H9 (cell line): ENCODE measurements at regions not wholly inside any gene's neighbourhood (a gene's known extent, or its start where the extent isn't known, plus 50 kb on each side); places are given as distances from the start of the nearest gene placed in this dataset.
"Not testable (repeated sequence)": the region's sequence is repeated elsewhere in the genome, so short reads cannot be mapped to it uniquely, and the experiment has no call there.

ENCODE experiments used
- DNase-seq: peaks from one replicate; pipeline ENCODE4 v3.0.0-alpha.2; 2017
- H2AFZ ChIP-seq: one replicate; pipeline ENCODE4 v1.6.1; 2013; ENCODE audit warnings: mild to moderate bottlenecking, low read length, control low read depth, moderate library complexity
- H2AK5ac ChIP-seq: 2 replicates; pipeline ENCODE4 v1.6.1; 2013; ENCODE audit warnings: low read length, control low read depth, mixed read lengths; ENCODE audit not compliant: insufficient read length
- H2BK120ac ChIP-seq: one replicate; pipeline ENCODE4 v1.6.1; 2013; ENCODE audit warnings: low read depth, mild to moderate bottlenecking, low read length, control low read depth, inconsistent platforms; ENCODE audit not compliant: poor library complexity, severe bottlenecking
- H2BK12ac ChIP-seq: 2 replicates; pipeline ENCODE4 v1.6.1; 2013; ENCODE audit warnings: low read length, control low read depth, mixed read lengths, low read depth; ENCODE audit not compliant: insufficient read length
- H2BK15ac ChIP-seq: 2 replicates; pipeline ENCODE4 v1.6.1; 2013; ENCODE audit warnings: low read depth, low read length, control low read depth
- H2BK20ac ChIP-seq: one replicate; pipeline ENCODE4 v1.6.1; 2013; ENCODE audit warnings: low read depth, mild to moderate bottlenecking, low read length, control low read depth, inconsistent platforms; ENCODE audit not compliant: poor library complexity, severe bottlenecking
- H2BK5ac ChIP-seq: 2 replicates; pipeline ENCODE4 v1.6.1; 2013; ENCODE audit warnings: low read length, control low read depth, mixed read lengths; ENCODE audit not compliant: insufficient read length
- H3K14ac ChIP-seq: 2 replicates; pipeline ENCODE4 v1.6.1; 2013; ENCODE audit warnings: low read length, control low read depth; ENCODE audit not compliant: insufficient read depth
- H3K18ac ChIP-seq: 2 replicates; pipeline ENCODE4 v1.6.1; 2013; ENCODE audit warnings: low read depth, mild to moderate bottlenecking, mixed read lengths, low read length, control low read depth; ENCODE audit not compliant: insufficient read length
- H3K23ac ChIP-seq: 2 replicates; pipeline ENCODE4 v1.6.1; 2013; ENCODE audit warnings: low read length, control low read depth, mixed read lengths, low read depth; ENCODE audit not compliant: insufficient read length
- H3K23me2 ChIP-seq: 2 replicates; pipeline ENCODE4 v1.6.1; 2013; ENCODE audit warnings: low read depth, mild to moderate bottlenecking, mixed read lengths, low read length, control low read depth; ENCODE audit not compliant: insufficient read length, poor library complexity, severe bottlenecking
- H3K27ac ChIP-seq: 2 replicates; pipeline ENCODE4 v1.5.1; 2013; ENCODE audit warnings: low read length, control low read depth, mixed read lengths, low read depth; ENCODE audit not compliant: insufficient read length
- H3K27me3 ChIP-seq: 2 replicates; pipeline ENCODE4 v1.6.1; 2013; ENCODE audit warnings: low read length, control low read depth, inconsistent platforms; ENCODE audit not compliant: insufficient read depth
- H3K4ac ChIP-seq: 2 replicates; pipeline ENCODE4 v1.6.1; 2013; ENCODE audit warnings: low read depth, mild to moderate bottlenecking, control low read depth, inconsistent platforms, low read length, moderate library complexity
- H3K4me1 ChIP-seq: 2 replicates; pipeline ENCODE4 v1.6.1; 2013; ENCODE audit warnings: low read length, control low read depth, inconsistent platforms; ENCODE audit not compliant: insufficient read depth
- H3K4me2 ChIP-seq: 2 replicates; pipeline ENCODE4 v1.6.1; 2013; ENCODE audit warnings: low read length, control low read depth, mixed read lengths; ENCODE audit not compliant: insufficient read length, insufficient read depth
- H3K56ac ChIP-seq: 2 replicates; pipeline ENCODE4 v1.6.1; 2013; ENCODE audit warnings: low read depth, mild to moderate bottlenecking, mixed read lengths, low read length, control low read depth; ENCODE audit not compliant: insufficient read length
- H3K79me1 ChIP-seq: 2 replicates; pipeline ENCODE4 v1.6.1; 2013; ENCODE audit warnings: low read depth, mild to moderate bottlenecking, moderate library complexity, low read length, control low read depth, inconsistent platforms; ENCODE audit not compliant: insufficient read depth, poor library complexity, severe bottlenecking
- H3K79me2 ChIP-seq: 2 replicates; pipeline ENCODE4 v1.6.1; 2013; ENCODE audit warnings: low read length, control low read depth, inconsistent platforms; ENCODE audit not compliant: insufficient read depth
- H3K9ac ChIP-seq: 2 replicates; pipeline ENCODE4 v1.6.1; 2013; ENCODE audit warnings: low read length, control low read depth, mixed read lengths; ENCODE audit not compliant: insufficient read length; ENCODE audit errors: extremely low read depth
- H3K9me3 ChIP-seq: one replicate; pipeline ENCODE4 v1.6.1; 2013; ENCODE audit warnings: low read depth, low read length, inconsistent platforms; ENCODE audit not compliant: control insufficient read depth
- H3T11ph ChIP-seq: one replicate; pipeline ENCODE4 v1.6.1; 2013; ENCODE audit warnings: mild to moderate bottlenecking, low read length, control low read depth, inconsistent platforms
- H4K20me1 ChIP-seq: one replicate; pipeline ENCODE4 v1.6.1; 2013; ENCODE audit not compliant: control insufficient read depth, insufficient read length, insufficient read depth
- H4K5ac ChIP-seq: 2 replicates; pipeline ENCODE4 v1.6.1; 2013; ENCODE audit warnings: low read depth, mild to moderate bottlenecking, mixed read lengths, low read length, control low read depth; ENCODE audit not compliant: insufficient read length
- H4K8ac ChIP-seq: replicated peaks from 2 replicates; pipeline ENCODE4 v1.6.1; 2013; ENCODE audit warnings: low read length, control low read depth, mixed read lengths, low read depth; ENCODE audit not compliant: insufficient read length
- H4K91ac ChIP-seq: 2 replicates; pipeline ENCODE4 v1.6.1; 2013; ENCODE audit warnings: low read depth, mild to moderate bottlenecking, moderate library complexity, mixed read lengths, low read length, control low read depth; ENCODE audit not compliant: insufficient read length
- H3K27ac Mint-ChIP-seq, 3 experiments: 2 replicates in 2 of 3; 3 replicates in 1 of 3; pipeline ENCODE4 v1.8.0; 2020 to 2021; ENCODE audit warnings: mixed read lengths in 3 of 3, mild to moderate bottlenecking in 1 of 3, moderate library complexity in 1 of 3
- H3K27me3 Mint-ChIP-seq: 2 replicates; pipeline ENCODE4 v1.8.0; 2021; ENCODE audit warnings: low read depth, mild to moderate bottlenecking, moderate library complexity, mixed read lengths
- H3K36me3 Mint-ChIP-seq, 3 experiments: 2 replicates in 2 of 3; 3 replicates in 1 of 3; pipeline ENCODE4 v1.8.0; 2020 to 2021; ENCODE audit warnings: low read depth in 3 of 3, mixed read lengths in 3 of 3; ENCODE audit not compliant: insufficient read depth in 1 of 3
- H3K4me1 Mint-ChIP-seq, 2 experiments: 2 replicates each; pipeline ENCODE4 v1.8.0; 2020; ENCODE audit warnings: mixed read lengths in 2 of 2
- H3K4me3 Mint-ChIP-seq, 2 experiments: 2 replicates in 1 of 2; 3 replicates in 1 of 2; pipeline ENCODE4 v1.8.0; 2020 to 2021; ENCODE audit warnings: mild to moderate bottlenecking in 2 of 2, mixed read lengths in 2 of 2, moderate library complexity in 1 of 2
- H3K9me3 Mint-ChIP-seq, 2 experiments: 2 replicates in 1 of 2; 3 replicates in 1 of 2; pipeline ENCODE4 v1.8.0; 2020; ENCODE audit warnings: mild to moderate bottlenecking in 2 of 2, mixed read lengths in 2 of 2, moderate library complexity in 1 of 2
- WGBS: extraction: QIAGEN DNeasy Blood & Tissue Kit; methylation state at CpG from one replicate; pipeline ENCODE4 v1.1.7; 2013; ENCODE audit warnings: missing lambda C conversion rate, low lambda C conversion rate, mixed read lengths; ENCODE audit not compliant: insufficient read length; ENCODE audit errors: extremely low coverage; 5-methylcytosine and 5-hydroxymethylcytosine counted together

GRCh38 chr1:243061965-243062364, 193.1 kb downstream of the CEP170 start:
- not testable (repeated sequence) for H3K4me2 ChIP-seq, H3K79me2 ChIP-seq, H3K23me2 ChIP-seq, H3K4ac ChIP-seq, H2AFZ ChIP-seq, H4K8ac ChIP-seq, H3K18ac ChIP-seq, H3K9me3 ChIP-seq, H2AK5ac ChIP-seq, DNase-seq, H4K20me1 ChIP-seq, H3K4me1 Mint-ChIP-seq, H3T11ph ChIP-seq, H3K9me3 Mint-ChIP-seq, H2BK12ac ChIP-seq, H2BK15ac ChIP-seq, H3K27me3 ChIP-seq, H3K23ac ChIP-seq, H4K5ac ChIP-seq, H2BK20ac ChIP-seq, H3K56ac ChIP-seq, H3K4me1 ChIP-seq, H2BK120ac ChIP-seq, H3K27me3 Mint-ChIP-seq, H3K4me3 Mint-ChIP-seq, H4K91ac ChIP-seq, H3K36me3 Mint-ChIP-seq, H2BK5ac ChIP-seq, H3K9ac ChIP-seq, H3K14ac ChIP-seq, H3K79me1 ChIP-seq, H3K27ac Mint-ChIP-seq, H3K27ac ChIP-seq
- WGBS: no CpG with 5 or more reads among the region's 6 CpGs

GRCh38 chr1:243055510-243055909, 199.6 kb downstream of the CEP170 start:
- WGBS: no CpG with 5 or more reads among the region's 22 CpGs

More at GRCh38 chr1:243055510-243055909, 199.6 kb downstream of the CEP170 start:
- not testable (repeated sequence) for H2AFZ ChIP-seq, H3K79me2 ChIP-seq, H3K4ac ChIP-seq, H3K27ac ChIP-seq, H3K4me1 ChIP-seq, H3K27me3 ChIP-seq, H3K79me1 ChIP-seq, H3K27me3 Mint-ChIP-seq, H3K4me2 ChIP-seq, H3K23ac ChIP-seq, H2BK5ac ChIP-seq, H4K20me1 ChIP-seq, DNase-seq, H3K9me3 ChIP-seq, H2BK20ac ChIP-seq, H3K9me3 Mint-ChIP-seq, H3K56ac ChIP-seq, H3K18ac ChIP-seq, H2BK15ac ChIP-seq, H3K9ac ChIP-seq, H3K4me3 Mint-ChIP-seq, H4K8ac ChIP-seq, H3K36me3 Mint-ChIP-seq, H3K23me2 ChIP-seq, H2AK5ac ChIP-seq, H3K4me1 Mint-ChIP-seq, H3K27ac Mint-ChIP-seq, H4K91ac ChIP-seq, H2BK12ac ChIP-seq, H2BK120ac ChIP-seq, H4K5ac ChIP-seq, H3K14ac ChIP-seq, H3T11ph ChIP-seq
